ENCODE measurements at regions not wholly inside any gene's neighbourhood (a gene's known extent, or its start where the extent isn't known, plus 50 kb on each side); places are given as distances from the start of the nearest gene placed in this dataset.

- Histone ChIP-seq H3K4me1 (no peaks in the 10 kb centered on the region), H3K9me3 (no peaks in the 10 kb centered on the region), H3K4me3 (ENCODE audit: low read depth, low read length) (no peak overlapping the region), H3K27me3 (replicated peaks; ENCODE audit: control insufficient read depth, insufficient read depth, low read length) (no peaks in the 10 kb centered on the region; the same call in 1 of the 2 replicates), H3K36me3 (ENCODE audit: control insufficient read depth, insufficient read depth, low read length) (no peaks in the 10 kb centered on the region)
- Mint-ChIP-seq H3K4me3 (ENCODE audit: unreplicated experiment) (no peak overlapping the region), H3K4me1 (ENCODE audit: low read depth, unreplicated experiment) (no peaks in the 10 kb centered on the region), H3K27me3 (ENCODE audit: insufficient read depth, unreplicated experiment) (no peaks in the 10 kb centered on the region), H3K36me3 (ENCODE audit: insufficient read depth, unreplicated experiment) (no peaks in the 10 kb centered on the region), H3K9me3 (ENCODE audit: unreplicated experiment) (no peaks in the 10 kb centered on the region), H3K27ac (ENCODE audit: unreplicated experiment) (no peak overlapping the region)
- ChIA-PET POLR2A (no interaction called here), CTCF (no interaction called here)
- intact Hi-C loops (cut with micrococcal nuclease; ENCODE audit: unreplicated experiment) = no loop called here
- DNase-seq = no peak
- no peak for TF ChIP-seq CTCF (IDR thresholded peaks at IDR 0.05; ENCODE audit: insufficient read depth in 1 of 2, low read depth in 1 of 2, low read length in 1 of 2, severe bottlenecking in 1 of 2, unreplicated experiment in 1 of 2)
- BruUV-seq (replicated peaks) = no TSS peak
Measured at GRCh38 chr13:37382146-37382545, 216.4 kb downstream of the POSTN start.

- Mint-ChIP-seq H3K9me3 (ENCODE audit: unreplicated experiment) (no peaks in the 10 kb centered on the region), H3K27me3 (ENCODE audit: insufficient read depth, unreplicated experiment) (no peaks in the 10 kb centered on the region), H3K4me3 (ENCODE audit: unreplicated experiment) (no peak overlapping the region), H3K4me1 (ENCODE audit: low read depth, unreplicated experiment) (no peaks in the 10 kb centered on the region), H3K27ac (ENCODE audit: unreplicated experiment) (no peak overlapping the region), H3K36me3 (ENCODE audit: insufficient read depth, unreplicated experiment) (no peaks in the 10 kb centered on the region)
- intact Hi-C loops (cut with micrococcal nuclease; ENCODE audit: unreplicated experiment) = no loop called here
- DNase-seq = no peak
- no peak for TF ChIP-seq CTCF (IDR thresholded peaks at IDR 0.05; ENCODE audit: insufficient read depth in 1 of 2, low read depth in 1 of 2, low read length in 1 of 2, severe bottlenecking in 1 of 2, unreplicated experiment in 1 of 2)
- Histone ChIP-seq H3K36me3 (ENCODE audit: control insufficient read depth, insufficient read depth, low read length) (no peaks in the 10 kb centered on the region), H3K9me3 (no peaks in the 10 kb centered on the region), H3K27me3 (replicated peaks; ENCODE audit: control insufficient read depth, insufficient read depth, low read length) (no peaks in the 10 kb centered on the region; the same call in 1 of the 2 replicates), H3K4me1 (no peaks in the 10 kb centered on the region), H3K4me3 (ENCODE audit: low read depth, low read length) (no peak overlapping the region)
- ChIA-PET POLR2A (no interaction called here), CTCF (no interaction called here)
- no TSS peak for BruUV-seq (replicated peaks)
Measured at GRCh38 chr13:37381502-37381901, 217.1 kb downstream of the POSTN start.

GRCh38 chr13:37379841-37380240, 218.7 kb downstream of the POSTN start:
- Histone ChIP-seq H3K4me1 (no peaks in the 10 kb centered on the region), H3K27me3 (replicated peaks; ENCODE audit: control insufficient read depth, insufficient read depth, low read length) (no peaks in the 10 kb centered on the region), H3K9me3 (no peaks in the 10 kb centered on the region), H3K4me3 (ENCODE audit: low read depth, low read length) (no peak overlapping the region), H3K36me3 (ENCODE audit: control insufficient read depth, insufficient read depth, low read length) (no peaks in the 10 kb centered on the region)
- POLR2A ChIA-PET = no interaction called here
- Mint-ChIP-seq H3K36me3 (ENCODE audit: insufficient read depth, unreplicated experiment) (no peaks in the 10 kb centered on the region), H3K27ac (ENCODE audit: unreplicated experiment) (no peak overlapping the region), H3K9me3 (ENCODE audit: unreplicated experiment) (no peaks in the 10 kb centered on the region), H3K4me3 (ENCODE audit: unreplicated experiment) (no peak overlapping the region), H3K27me3 (ENCODE audit: insufficient read depth, unreplicated experiment) (no peaks in the 10 kb centered on the region), H3K4me1 (ENCODE audit: low read depth, unreplicated experiment) (no peaks in the 10 kb centered on the region)
- CTCF ChIA-PET = no interaction called here
- BruUV-seq (replicated peaks) = no TSS peak
- no peak for DNase-seq
- no peak for TF ChIP-seq CTCF (IDR thresholded peaks at IDR 0.05; ENCODE audit: insufficient read depth in 1 of 2, low read depth in 1 of 2, low read length in 1 of 2, severe bottlenecking in 1 of 2, unreplicated experiment in 1 of 2)
- intact Hi-C loops (cut with micrococcal nuclease; ENCODE audit: unreplicated experiment) = no loop called here

All from Caco-2 (cell line).